ENCODE measurements at regions not wholly inside any gene's neighbourhood (a gene's known extent, or its start where the extent isn't known, plus 50 kb on each side); places are given as distances from the start of the nearest gene placed in this dataset.

DNA sequence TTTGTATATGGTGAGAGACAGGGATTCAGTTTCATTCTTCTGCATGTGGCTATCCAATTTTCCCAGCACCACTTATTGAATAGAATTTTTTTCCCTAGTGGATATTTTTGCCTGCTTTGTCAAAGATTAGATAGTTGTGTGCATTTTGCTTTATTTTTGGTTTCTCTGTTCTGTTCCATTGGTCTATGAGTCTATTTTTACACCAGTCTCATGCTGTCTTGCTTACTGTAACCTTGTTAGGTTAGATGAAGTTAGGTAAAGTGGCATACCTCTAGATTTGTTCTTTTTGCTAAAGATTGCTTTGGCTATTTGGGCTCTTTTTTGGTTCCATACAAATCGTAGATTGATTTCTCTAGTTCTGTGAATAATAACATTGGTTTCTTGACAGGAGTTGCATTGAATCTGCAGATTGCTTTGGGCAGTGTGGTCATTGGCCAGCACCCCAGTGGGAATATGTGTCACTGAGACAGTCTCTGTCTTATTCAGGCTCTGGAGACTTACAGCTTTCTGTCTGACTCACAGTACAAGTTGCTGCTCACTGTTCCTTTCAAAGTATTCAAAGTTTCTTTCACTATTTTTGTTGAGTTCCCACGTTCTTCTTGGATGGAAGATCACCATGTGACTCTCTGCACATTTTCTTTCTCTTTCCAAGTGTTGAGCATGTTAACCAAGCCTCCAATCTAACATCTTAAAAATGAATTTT is 709.1 kb downstream of the CDH11 start:
- no peak for DNase-seq (ENCODE audit: low spot score)

DNA sequence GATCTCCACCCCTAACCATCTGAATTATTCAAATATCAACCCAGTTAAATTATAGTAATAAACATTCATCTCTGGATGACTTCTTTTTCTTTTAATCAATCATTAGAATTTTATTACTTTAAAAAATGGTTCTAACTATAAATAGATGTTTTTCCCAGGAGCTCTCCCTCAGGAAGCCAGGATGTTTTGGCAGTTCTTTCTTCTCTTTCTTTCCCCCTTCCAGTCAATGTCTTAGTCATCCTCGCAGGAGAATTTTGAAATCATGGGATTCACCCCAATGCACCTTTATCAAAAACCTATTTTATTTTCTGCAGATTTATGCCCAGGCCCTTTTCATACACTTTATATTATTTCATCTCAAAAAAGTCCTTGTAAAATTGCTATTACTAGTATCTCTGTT is 711.6 kb downstream of the CDH11 start:
- DNase-seq (ENCODE audit: low spot score) = no peak

DNA sequence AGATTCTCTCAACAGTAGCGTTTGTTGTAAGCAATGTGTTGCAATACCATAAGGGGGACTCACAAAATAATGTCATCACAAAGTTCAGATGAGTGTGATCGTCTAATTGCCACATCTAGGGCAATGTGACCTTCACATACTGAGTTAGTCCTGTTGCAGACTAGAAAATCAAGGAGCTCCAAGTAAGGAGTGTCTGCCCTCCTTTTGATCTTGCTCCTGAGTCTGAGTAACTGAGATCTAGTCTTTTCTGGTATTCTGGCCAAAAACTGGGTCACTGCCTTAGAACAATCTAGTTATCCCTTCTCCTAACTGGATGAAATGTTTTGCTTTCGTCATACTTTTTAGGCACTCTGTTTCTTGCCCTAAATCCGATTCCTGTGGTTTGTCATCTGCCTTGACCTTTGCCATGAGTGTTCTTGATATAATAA is 712.1 kb downstream of the CDH11 start:
- no peak for DNase-seq (ENCODE audit: low spot score)

- DNase-seq (ENCODE audit: low spot score) = no peak
These were observed 713.2 kb downstream of the CDH11 start for GRCh38 chr16:64408699-64409098.

DNA sequence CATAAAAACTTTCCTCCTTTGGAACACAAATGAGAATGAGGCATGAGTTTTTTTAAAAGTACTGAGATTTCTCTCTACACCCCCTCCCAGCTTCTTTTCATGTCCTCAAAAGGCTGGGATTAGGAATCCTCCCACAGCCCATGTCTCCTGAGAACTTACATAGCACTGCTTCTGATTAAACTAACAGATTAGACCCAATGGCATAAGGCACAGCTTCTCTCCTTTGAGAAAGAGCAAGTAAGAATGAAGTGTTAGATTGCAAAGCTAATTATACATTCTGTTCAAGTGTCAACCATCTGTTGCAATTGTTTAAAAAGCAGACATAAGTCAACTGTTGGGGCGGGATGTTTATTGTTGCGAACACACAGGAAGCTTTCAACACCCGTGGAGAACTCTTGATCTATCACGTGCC is 715.1 kb downstream of the CDH11 start:
- no peak for DNase-seq (ENCODE audit: low spot score)

- DNase-seq (ENCODE audit: low spot score) = no peak
These were observed 718.5 kb downstream of the CDH11 start for GRCh38 chr16:64403352-64403751.

DNA sequence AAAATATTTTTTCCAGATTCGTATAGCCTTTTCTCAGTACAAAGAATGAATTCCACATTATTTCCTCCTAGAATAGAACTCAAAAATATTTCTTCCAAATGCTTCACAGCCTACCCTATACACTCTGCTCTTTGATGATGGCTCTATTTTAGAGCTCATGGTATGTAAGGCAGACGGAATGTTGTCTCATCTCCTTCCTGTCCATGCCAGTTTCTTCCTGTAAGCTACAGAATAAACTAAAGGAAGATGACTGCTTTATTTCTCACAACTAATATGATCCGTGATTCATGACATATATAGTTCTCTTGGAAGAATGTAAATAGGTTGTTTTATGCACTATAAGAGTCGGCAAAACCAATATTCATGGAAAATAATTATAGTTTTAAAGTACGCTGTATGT is 723.1 kb downstream of the CDH11 start:
- DNase-seq (ENCODE audit: low spot score) = no peak

- no peak for DNase-seq (ENCODE audit: low spot score)
These were observed 723.8 kb downstream of the CDH11 start for GRCh38 chr16:64397945-64398508.

DNA sequence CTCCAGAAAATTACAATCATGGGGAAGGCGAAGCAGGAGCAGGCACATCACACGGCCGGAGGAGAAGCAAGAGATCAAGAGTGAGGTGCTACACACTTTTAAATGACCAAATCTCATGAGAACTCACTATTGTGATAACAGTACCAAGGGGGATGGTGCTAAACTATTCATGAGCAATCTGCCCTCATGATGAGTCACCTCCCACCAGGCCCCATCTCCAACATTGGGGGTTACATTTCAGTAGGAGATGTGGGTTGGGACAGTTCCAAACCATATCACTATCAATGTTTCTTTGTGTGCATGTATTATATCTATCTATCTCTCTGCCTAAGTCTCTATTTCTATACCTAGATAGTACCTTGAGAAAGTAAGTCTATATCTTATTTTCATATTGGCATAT is 724.8 kb downstream of the CDH11 start:
- no peak for DNase-seq (ENCODE audit: low spot score)

DNA sequence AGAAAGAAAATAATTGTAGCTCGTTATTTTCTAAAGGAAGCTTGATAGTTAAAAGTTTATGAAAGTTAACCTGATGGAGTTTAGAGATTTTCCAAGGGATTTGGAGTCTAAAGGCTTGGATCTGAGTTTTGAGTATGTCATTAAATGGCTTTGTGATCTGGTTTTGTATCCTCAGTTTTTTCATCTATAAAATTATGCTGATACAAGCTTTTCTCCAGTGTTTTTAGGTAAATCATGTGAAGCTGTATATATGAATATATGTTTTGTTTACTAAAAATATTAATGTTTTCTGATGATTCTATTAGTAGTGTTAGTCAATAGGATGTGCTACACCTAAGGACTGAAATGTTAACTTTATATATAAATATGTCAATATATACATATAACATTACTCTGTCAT is 727.8 kb downstream of the CDH11 start:
- no peak for DNase-seq (ENCODE audit: low spot score)

- DNase-seq (ENCODE audit: low spot score) = no peak
These were observed 729.4 kb downstream of the CDH11 start for GRCh38 chr16:64392456-64392855.

GRCh38 chr16:64391063-64391600 is 730.7 kb downstream of the CDH11 start:
- no peak for DNase-seq (ENCODE audit: low spot score)

GRCh38 chr16:64390102-64390501 is 731.8 kb downstream of the CDH11 start:
- no peak for DNase-seq (ENCODE audit: low spot score)

DNA sequence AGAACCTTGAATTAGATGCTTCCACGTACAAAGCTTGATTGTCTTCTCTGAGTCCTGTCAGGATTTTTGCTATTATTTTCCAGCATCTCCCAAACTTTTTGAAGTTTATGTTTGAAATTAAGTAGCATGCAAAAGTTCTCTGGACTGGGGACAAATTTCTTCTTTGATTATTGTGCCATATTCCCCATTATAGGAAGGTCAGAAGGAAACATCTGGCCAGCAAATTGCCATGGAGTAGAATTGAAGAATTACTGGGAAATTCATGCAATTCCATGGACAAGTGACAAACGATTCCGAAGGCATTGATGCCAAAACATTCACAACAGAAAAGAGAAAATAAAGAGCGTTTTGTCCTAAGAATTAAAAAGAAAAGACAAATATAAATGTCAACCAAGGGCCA is 737.2 kb downstream of the CDH11 start:
- DNase-seq (ENCODE audit: low spot score) = no peak

DNA sequence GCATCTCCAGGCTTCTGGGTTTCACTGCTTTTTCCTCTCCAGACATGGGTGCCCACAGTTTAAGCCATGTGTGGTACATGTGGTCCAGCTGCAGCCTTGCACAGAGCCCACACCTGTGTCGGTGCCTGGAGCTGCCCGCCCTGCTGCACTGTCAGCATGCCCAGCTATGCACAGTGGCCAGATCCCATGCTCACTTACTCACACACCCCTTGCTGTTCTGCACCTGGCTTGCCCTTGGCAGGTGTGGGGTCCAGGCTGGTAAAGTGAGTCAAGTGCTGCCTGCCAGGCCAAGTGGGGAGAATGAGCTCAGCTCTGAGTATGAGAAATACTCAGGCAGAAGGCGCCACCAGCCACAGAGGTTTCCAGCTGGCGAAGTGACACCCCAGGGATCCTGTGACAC is 739.9 kb downstream of the CDH11 start:
- DNase-seq (ENCODE audit: low spot score) = no peak

- DNase-seq (ENCODE audit: low spot score) = no peak
These were observed 741.1 kb downstream of the CDH11 start for GRCh38 chr16:64380751-64381150.

GRCh38 chr16:64375391-64375980 is 746.4 kb downstream of the CDH11 start:
- no peak for DNase-seq (ENCODE audit: low spot score)

DNA sequence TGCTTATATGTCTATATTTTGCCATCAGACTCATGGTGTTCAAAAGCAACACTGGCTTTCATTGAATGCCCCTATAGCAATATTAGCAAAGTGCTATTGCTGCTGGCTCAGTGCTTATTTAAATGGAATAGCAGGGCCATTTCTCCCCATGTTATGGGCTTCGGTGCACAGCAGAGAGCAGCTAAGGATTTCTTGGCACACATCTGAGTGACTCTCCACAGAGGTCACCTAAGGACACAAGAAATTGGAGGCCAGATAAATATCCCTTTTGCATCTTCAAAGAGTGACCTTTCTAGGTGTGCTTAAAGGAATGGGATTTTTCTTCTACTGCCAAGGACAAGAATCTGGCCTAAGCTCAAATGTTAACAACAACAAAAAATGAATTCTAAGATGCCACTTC is 751.8 kb downstream of the CDH11 start:
- no peak for DNase-seq (ENCODE audit: low spot score)

DNA sequence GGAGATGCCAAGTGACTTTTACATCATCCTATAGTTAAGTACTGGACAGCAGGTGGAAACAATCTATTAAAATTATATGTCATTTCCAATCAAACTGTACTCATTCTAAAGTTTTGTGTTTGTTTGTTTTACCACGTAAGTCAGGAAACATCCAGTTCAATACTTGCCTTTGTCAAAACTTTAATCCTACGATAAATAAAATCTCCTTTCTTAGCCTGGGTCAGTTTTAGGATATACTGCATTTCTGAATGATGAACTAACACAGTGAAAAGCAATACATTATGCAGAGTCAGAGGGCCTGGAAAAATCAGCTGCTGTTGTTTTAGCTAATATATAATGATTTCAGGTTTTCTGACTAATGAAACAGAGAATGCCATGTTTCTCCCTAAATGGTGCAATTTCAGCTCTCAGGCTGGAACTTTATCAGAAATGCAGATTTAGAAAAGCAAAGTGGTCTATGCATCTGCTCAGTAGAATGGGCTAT is 756.4 kb downstream of the CDH11 start:
- DNase-seq (ENCODE audit: low spot score) = no peak

GRCh38 chr16:64364894-64365293 is 757.0 kb downstream of the CDH11 start:
- DNase-seq (ENCODE audit: low spot score) = no peak

DNA sequence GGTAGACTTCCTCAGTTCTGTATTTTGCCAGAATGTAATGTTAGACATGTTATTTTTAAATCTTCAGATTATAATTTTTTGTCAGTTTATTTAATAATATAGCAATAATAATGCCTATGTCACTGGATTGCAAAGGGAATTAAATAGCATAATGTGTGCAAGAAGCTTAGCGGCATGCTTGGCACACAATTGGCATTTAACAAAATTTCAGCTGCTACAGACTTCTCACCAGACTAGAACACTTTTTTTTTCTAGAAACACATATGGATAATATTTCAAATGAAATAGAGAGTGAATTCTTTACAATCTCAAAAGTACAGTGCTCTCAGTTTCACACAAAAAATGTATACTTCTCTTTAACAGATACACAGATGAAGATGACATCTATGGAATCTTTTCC is 757.4 kb downstream of the CDH11 start:
- DNase-seq (ENCODE audit: low spot score) = no peak

GRCh38 chr16:64364016-64364415 is 757.8 kb downstream of the CDH11 start:
- DNase-seq (ENCODE audit: low spot score) = no peak

- DNase-seq (ENCODE audit: low spot score) = no peak
These were observed 758.8 kb downstream of the CDH11 start for GRCh38 chr16:64363039-64363438.

All from mucosa of gallbladder (tissue), 1 donor.